ENCODE measurements at regions not wholly inside any gene's neighbourhood (a gene's known extent, or its start where the extent isn't known, plus 50 kb on each side); places are given as distances from the start of the nearest gene placed in this dataset.

- TF ChIP-seq CTCF (IDR thresholded peaks at IDR 0.05) (no peak), POLR2A (IDR thresholded peaks at IDR 0.05) (no peak)
- Histone ChIP-seq H3K4me3 (no peak overlapping the region), H3K36me3 (no peaks in the 10 kb centered on the region)
Observed at GRCh38 chr5:125812651-125813050, 610.6 kb upstream of the GRAMD2B start.

GRCh38 chr5:125813221-125813974 is 609.8 kb upstream of the GRAMD2B start:
- no peak overlapping the region for H3K27ac ChIP-seq
- no peaks in the 10 kb centered on the region for H3K27me3 ChIP-seq
- no peak for ATAC-seq
- intact Hi-C loops (cut with DNase I), result no loop called here
- H3K9me3 ChIP-seq, result no peaks in the 10 kb centered on the region
- H3K36me3 ChIP-seq, result no peaks in the 10 kb centered on the region
- WGBS, 4 donors, result 87 to 90% (median 88%) methylated on average over 6 of the region's 6 CpGs
- H3K4me1 ChIP-seq, result no peaks in the 10 kb centered on the region
- TF ChIP-seq POLR2A (IDR thresholded peaks at IDR 0.05) (no peak), CTCF (IDR thresholded peaks at IDR 0.05) (no peak)
- H3K4me3 ChIP-seq, result no peak overlapping the region
- no peak for DNase-seq

More at GRCh38 chr5:125812651-125813050, 610.6 kb upstream of the GRAMD2B start:
- no peaks in the 10 kb centered on the region for H3K27me3 ChIP-seq
- H3K4me1 ChIP-seq, result no peaks in the 10 kb centered on the region
- no peaks in the 10 kb centered on the region for H3K9me3 ChIP-seq
- H3K27ac ChIP-seq, result no peak overlapping the region
- no peak for DNase-seq
- no peak for ATAC-seq
- intact Hi-C loops (cut with DNase I), result no loop called here

- 93 to 96% (median 94%) methylated on average over 2 of the region's 2 CpGs for WGBS, 4 donors
- DNase-seq (no peak), ATAC-seq (no peak)
- H3K9me3 ChIP-seq, result no peaks in the 10 kb centered on the region
- no peaks in the 10 kb centered on the region for H3K4me1 ChIP-seq
- H3K27me3 ChIP-seq, result no peaks in the 10 kb centered on the region
- intact Hi-C loops (cut with DNase I), result no loop called here
- H3K36me3 ChIP-seq, result no peaks in the 10 kb centered on the region
- H3K27ac ChIP-seq, result no peak overlapping the region
- TF ChIP-seq CTCF (IDR thresholded peaks at IDR 0.05) (no peak), POLR2A (IDR thresholded peaks at IDR 0.05) (no peak)
- no peak overlapping the region for H3K4me3 ChIP-seq
Observed at GRCh38 chr5:125814119-125814518, 609.1 kb upstream of the GRAMD2B start.

GRCh38 chr5:125823572-125823971 is 599.6 kb upstream of the GRAMD2B start:
- TF ChIP-seq CTCF (IDR thresholded peaks at IDR 0.05), result no peak
- Histone ChIP-seq H3K36me3 (no peaks in the 10 kb centered on the region), H3K9me3 (no peaks in the 10 kb centered on the region), H3K27me3 (no peaks in the 10 kb centered on the region), H3K27ac (no peak overlapping the region), H3K4me1 (no peaks in the 10 kb centered on the region), H3K4me3 (no peak overlapping the region)
- WGBS, 4 donors, result 86 to 92% (median 87%) methylated on average over 4 of the region's 4 CpGs
- no peak for DNase-seq
- intact Hi-C loops (cut with DNase I), result no loop called here
- ATAC-seq, result no peak
